HCT116 (cell line): ENCODE measurements at regions not wholly inside any gene's neighbourhood (a gene's known extent, or its start where the extent isn't known, plus 50 kb on each side); places are given as distances from the start of the nearest gene placed in this dataset.

Source experiments
- CTCF ChIP-seq, 3 experiments: fragments of 200-600 bp in 1 of 3; sonication (generic) in 1 of 3; IDR thresholded peaks in 2 of 3; conservative IDR thresholded peaks in 1 of 3; 2 replicates each; pipeline ENCODE4 v1.5.1; 2012 to 2017; ENCODE audit warnings: low read depth in 2 of 3, low read length in 2 of 3, antibody characterized with exemption in 1 of 3, borderline replicate concordance in 1 of 3, control low read depth in 1 of 3, mild to moderate bottlenecking in 1 of 3, mixed read lengths in 1 of 3, mixed run types in 1 of 3, moderate library complexity in 1 of 3; ENCODE audit not compliant: insufficient read depth in 1 of 3
- SIN3A ChIP-seq: IDR thresholded peaks from 2 replicates; pipeline ENCODE4 v1.6.1; 2012; ENCODE audit warnings: low read depth
- SP1 ChIP-seq: IDR thresholded peaks from 2 replicates; pipeline ENCODE4 v1.6.1; 2012; ENCODE audit warnings: low read depth
- ZBTB33 ChIP-seq: IDR thresholded peaks from 2 replicates; pipeline ENCODE4 v1.6.1; 2011; ENCODE audit warnings: mild to moderate bottlenecking, low read length, moderate library complexity; ENCODE audit not compliant: insufficient replicate concordance; ENCODE audit errors: extremely low read depth
- TF ChIP-seq, protein P1 (sequence below): IDR thresholded peaks from 2 replicates; pipeline ENCODE4 v1.6.1; 2012; ENCODE audit warnings: low read depth

DNA sequence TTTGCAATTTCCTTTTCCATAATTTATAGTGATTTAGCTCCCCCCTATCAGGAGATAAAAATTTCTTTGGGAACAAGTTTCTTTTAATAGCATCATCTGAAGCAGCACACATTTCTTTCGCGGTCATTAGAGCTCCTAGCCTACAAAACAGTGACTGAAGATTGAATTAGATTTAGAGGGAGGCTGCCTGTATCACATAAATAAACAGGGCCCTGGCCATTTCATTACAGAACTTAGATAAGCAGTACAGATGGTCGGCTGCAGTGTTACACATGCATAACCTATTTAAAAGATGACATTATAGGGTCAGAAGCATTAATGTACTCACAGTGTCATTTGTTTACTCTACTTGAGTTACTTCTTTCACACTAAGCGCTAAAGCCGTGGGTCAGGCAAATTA, 81.4 kb upstream of the SLC25A26 start:
- TF ChIP-seq SP1 = no peak
- TF ChIP-seq SIN3A = no peak
- TF ChIP-seq, protein P1, sequence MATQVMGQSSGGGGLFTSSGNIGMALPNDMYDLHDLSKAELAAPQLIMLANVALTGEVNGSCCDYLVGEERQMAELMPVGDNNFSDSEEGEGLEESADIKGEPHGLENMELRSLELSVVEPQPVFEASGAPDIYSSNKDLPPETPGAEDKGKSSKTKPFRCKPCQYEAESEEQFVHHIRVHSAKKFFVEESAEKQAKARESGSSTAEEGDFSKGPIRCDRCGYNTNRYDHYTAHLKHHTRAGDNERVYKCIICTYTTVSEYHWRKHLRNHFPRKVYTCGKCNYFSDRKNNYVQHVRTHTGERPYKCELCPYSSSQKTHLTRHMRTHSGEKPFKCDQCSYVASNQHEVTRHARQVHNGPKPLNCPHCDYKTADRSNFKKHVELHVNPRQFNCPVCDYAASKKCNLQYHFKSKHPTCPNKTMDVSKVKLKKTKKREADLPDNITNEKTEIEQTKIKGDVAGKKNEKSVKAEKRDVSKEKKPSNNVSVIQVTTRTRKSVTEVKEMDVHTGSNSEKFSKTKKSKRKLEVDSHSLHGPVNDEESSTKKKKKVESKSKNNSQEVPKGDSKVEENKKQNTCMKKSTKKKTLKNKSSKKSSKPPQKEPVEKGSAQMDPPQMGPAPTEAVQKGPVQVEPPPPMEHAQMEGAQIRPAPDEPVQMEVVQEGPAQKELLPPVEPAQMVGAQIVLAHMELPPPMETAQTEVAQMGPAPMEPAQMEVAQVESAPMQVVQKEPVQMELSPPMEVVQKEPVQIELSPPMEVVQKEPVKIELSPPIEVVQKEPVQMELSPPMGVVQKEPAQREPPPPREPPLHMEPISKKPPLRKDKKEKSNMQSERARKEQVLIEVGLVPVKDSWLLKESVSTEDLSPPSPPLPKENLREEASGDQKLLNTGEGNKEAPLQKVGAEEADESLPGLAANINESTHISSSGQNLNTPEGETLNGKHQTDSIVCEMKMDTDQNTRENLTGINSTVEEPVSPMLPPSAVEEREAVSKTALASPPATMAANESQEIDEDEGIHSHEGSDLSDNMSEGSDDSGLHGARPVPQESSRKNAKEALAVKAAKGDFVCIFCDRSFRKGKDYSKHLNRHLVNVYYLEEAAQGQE = no peak
- no peak for TF ChIP-seq ZBTB33
- no peak for TF ChIP-seq CTCF (IDR thresholded peaks at IDR 0.05 in 2 of 3, conservative IDR thresholded peaks at IDR 0.05 in 1 of 3; ENCODE audit: borderline replicate concordance in 1 of 3, insufficient read depth in 1 of 3, low read depth in 2 of 3, low read length in 2 of 3)
